Nephron (organoid): ENCODE measurements at regions not wholly inside any gene's neighbourhood (a gene's known extent, or its start where the extent isn't known, plus 50 kb on each side); places are given as distances from the start of the nearest gene placed in this dataset.

Experiments
- H3K27ac Mint-ChIP-seq, 3 experiments: 2 replicates each; pipeline ENCODE4 v1.8.0; 2020; ENCODE audit warnings: mixed read lengths in 3 of 3, mild to moderate bottlenecking in 2 of 3, moderate library complexity in 1 of 3
- H3K27me3 Mint-ChIP-seq: 2 replicates; pipeline ENCODE4 v1.8.0; 2021; ENCODE audit warnings: low read depth, mild to moderate bottlenecking, moderate library complexity, mixed read lengths
- H3K36me3 Mint-ChIP-seq: 2 replicates; pipeline ENCODE4 v1.8.0; 2020; ENCODE audit warnings: low read depth, mixed read lengths
- H3K4me1 Mint-ChIP-seq: 2 replicates; pipeline ENCODE4 v1.8.0; 2020; ENCODE audit warnings: mixed read lengths
- H3K4me3 Mint-ChIP-seq, 3 experiments: 2 replicates each; pipeline ENCODE4 v1.8.0; 2020; ENCODE audit warnings: mild to moderate bottlenecking in 3 of 3, mixed read lengths in 3 of 3, moderate library complexity in 2 of 3
- H3K9me3 Mint-ChIP-seq: 2 replicates; pipeline ENCODE4 v1.8.0; 2020; ENCODE audit warnings: mixed read lengths
- CTCF ChIP-seq, 3 experiments: fragments of 200-600 bp; sonication (generic); IDR thresholded peaks; one replicate each; pipeline ENCODE4 v1.5.0; 2021; ENCODE audit warnings: antibody characterized with exemption in 3 of 3; ENCODE audit not compliant: unreplicated experiment in 3 of 3

- Mint-ChIP-seq H3K4me1 (peaks cover 58% of the 10 kb centered on the region), H3K27me3 (no peaks in the 10 kb centered on the region), H3K9me3 (no peaks in the 10 kb centered on the region), H3K27ac (peak overlapping the region in 1 of 3 experiments; percentile 67), H3K36me3 (no peaks in the 10 kb centered on the region), H3K4me3 (no peak overlapping the region)
- TF ChIP-seq CTCF (IDR thresholded peaks at IDR 0.05; ENCODE audit: unreplicated experiment in 3 of 3): no peak
Observed at GRCh38 chr11:92625894-92626293, 343.6 kb upstream of the MTNR1B start.

GRCh38 chr11:92626624-92627023 is 342.8 kb upstream of the MTNR1B start:
- TF ChIP-seq CTCF (IDR thresholded peaks at IDR 0.05; ENCODE audit: unreplicated experiment in 3 of 3): no peak
- peaks cover 5% of the 10 kb centered on the region for H3K27me3 Mint-ChIP-seq
- H3K36me3 Mint-ChIP-seq: no peaks in the 10 kb centered on the region
- no peaks in the 10 kb centered on the region for H3K9me3 Mint-ChIP-seq
- no peak overlapping the region for H3K4me3 Mint-ChIP-seq
- peak overlapping the region in 1 of 3 experiments; percentile 67 for H3K27ac Mint-ChIP-seq
- H3K4me1 Mint-ChIP-seq: peaks cover 58% of the 10 kb centered on the region

DNA sequence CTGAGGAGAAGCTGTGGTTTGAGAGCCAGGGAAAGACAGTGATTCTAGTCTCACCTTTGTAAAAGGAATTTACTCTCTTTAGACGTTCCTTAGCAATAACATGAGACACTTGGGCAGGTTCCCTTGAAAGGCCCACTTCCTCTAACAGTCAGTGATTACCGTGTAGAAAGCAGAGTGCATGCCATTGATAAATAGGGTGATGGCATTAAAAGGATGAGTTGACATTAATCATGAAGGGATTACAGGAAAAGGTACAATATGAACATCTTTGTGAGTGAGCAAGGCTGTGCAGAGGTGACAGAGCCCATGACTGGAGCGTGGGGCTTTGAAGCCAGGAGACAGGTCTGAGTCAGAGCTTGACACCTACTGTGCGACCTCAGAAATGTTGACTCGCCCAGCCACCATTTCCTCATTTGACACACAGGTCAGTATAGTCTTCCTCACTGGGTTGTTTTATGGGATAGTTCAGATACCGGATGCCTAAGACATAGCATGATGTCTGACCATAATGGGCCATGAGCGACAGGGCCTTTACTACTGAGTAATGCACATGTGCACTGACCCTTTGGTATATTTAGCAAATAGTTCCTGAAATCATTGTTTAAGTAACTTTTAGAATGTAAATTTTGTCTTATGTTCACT is 341.7 kb upstream of the MTNR1B start:
- H3K27ac Mint-ChIP-seq: peak overlapping the region in 1 of 3 experiments; percentile 66
- TF ChIP-seq CTCF (IDR thresholded peaks at IDR 0.05; ENCODE audit: unreplicated experiment in 3 of 3): no peak
- no peaks in the 10 kb centered on the region for H3K9me3 Mint-ChIP-seq

GRCh38 chr11:92628401-92629292 is 340.8 kb upstream of the MTNR1B start:
- TF ChIP-seq CTCF (IDR thresholded peaks at IDR 0.05; ENCODE audit: unreplicated experiment in 3 of 3): no peak
- no peaks in the 10 kb centered on the region for H3K9me3 Mint-ChIP-seq
- peaks cover 5% of the 10 kb centered on the region for H3K27me3 Mint-ChIP-seq
- no peaks in the 10 kb centered on the region for H3K36me3 Mint-ChIP-seq
- peak overlapping the region in 2 of 3 experiments; percentile 66 to 70 for H3K27ac Mint-ChIP-seq
- H3K4me3 Mint-ChIP-seq: no peak overlapping the region
- H3K4me1 Mint-ChIP-seq: peaks cover 49% of the 10 kb centered on the region

More for the DNA sequence above, 341.7 kb upstream of the MTNR1B start:
- Mint-ChIP-seq H3K27me3 (peaks cover 5% of the 10 kb centered on the region), H3K4me1 (peaks cover 56% of the 10 kb centered on the region), H3K4me3 (no peak overlapping the region), H3K36me3 (no peaks in the 10 kb centered on the region)

DNA sequence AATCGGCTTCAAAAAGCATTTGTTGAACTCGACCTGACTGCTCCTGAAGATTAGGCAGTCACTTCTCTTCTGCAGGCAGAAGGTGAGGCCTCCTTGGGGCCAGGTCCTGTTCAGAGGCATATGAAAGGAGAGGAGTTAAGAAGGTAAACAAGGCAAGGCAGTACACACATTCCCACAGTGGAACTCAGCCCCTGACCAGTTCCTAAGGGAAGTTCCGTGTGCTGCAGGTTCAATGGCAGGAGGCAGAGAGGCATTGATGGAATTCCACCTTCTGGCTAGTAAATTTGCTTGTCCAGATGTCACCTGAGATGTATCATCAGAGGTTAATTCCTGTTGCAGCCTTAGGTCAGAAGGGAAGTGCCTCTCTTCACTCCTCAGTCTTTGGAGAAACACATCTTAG is 337.0 kb upstream of the MTNR1B start:
- Mint-ChIP-seq H3K9me3 (no peaks in the 10 kb centered on the region), H3K27me3 (peaks cover 7% of the 10 kb centered on the region), H3K36me3 (no peaks in the 10 kb centered on the region), H3K27ac (peak overlapping the region in 1 of 3 experiments; percentile 24), H3K4me3 (no peak overlapping the region), H3K4me1 (peaks cover 15% of the 10 kb centered on the region)
- TF ChIP-seq CTCF (IDR thresholded peaks at IDR 0.05; ENCODE audit: unreplicated experiment in 3 of 3): no peak
